Smooth muscle cell (in vitro differentiated cells): ENCODE measurements at regions not wholly inside any gene's neighbourhood (a gene's known extent, or its start where the extent isn't known, plus 50 kb on each side); places are given as distances from the start of the nearest gene placed in this dataset.

Source experiments
- DNase-seq: peaks from one replicate; lab custom pipeline; 2025; ENCODE audit not compliant: unreplicated experiment; lab: John Stamatoyannopoulos, UW
- H2AFZ ChIP-seq: fragments of 200-600 bp; sonication (generic); 2 replicates; pipeline ENCODE4 v1.6.0; 2016; ENCODE audit warnings: antibody characterized with exemption, low read depth, mild to moderate bottlenecking
- H3F3A ChIP-seq: fragments of 200-600 bp; sonication (generic); 2 replicates; pipeline ENCODE4 v1.6.0; 2017; ENCODE audit warnings: antibody characterized with exemption, low read depth
- H3K27ac ChIP-seq: fragments of 200-600 bp; sonication (generic); 2 replicates; pipeline ENCODE4 v1.5.1; 2016; ENCODE audit warnings: low read depth, mild to moderate bottlenecking
- H3K27me3 ChIP-seq: fragments of 200-600 bp; sonication (generic); 2 replicates; pipeline ENCODE4 v1.6.1; 2016; ENCODE audit warnings: low read depth, mild to moderate bottlenecking
- H3K36me3 ChIP-seq: fragments of 200-600 bp; sonication (generic); 2 replicates; pipeline ENCODE4 v1.5.1; 2016; ENCODE audit warnings: low read depth
- H3K4me1 ChIP-seq: fragments of 200-600 bp; sonication (generic); 2 replicates; pipeline ENCODE4 v1.5.1; 2016; ENCODE audit warnings: low read depth
- H3K4me2 ChIP-seq: fragments of 200-600 bp; sonication (generic); 2 replicates; pipeline ENCODE4 v1.6.0; 2016; ENCODE audit warnings: mild to moderate bottlenecking
- H3K4me3 ChIP-seq: fragments of 200-600 bp; sonication (generic); 2 replicates; pipeline ENCODE4 v1.5.1; 2016; ENCODE audit warnings: mild to moderate bottlenecking
- H3K79me2 ChIP-seq: fragments of 200-600 bp; sonication (generic); 2 replicates; pipeline ENCODE4 v1.6.0; 2016; ENCODE audit warnings: low read depth, mild to moderate bottlenecking
- H3K9ac ChIP-seq: fragments of 200-600 bp; sonication (generic); 2 replicates; pipeline ENCODE4 v1.6.0; 2016; ENCODE audit warnings: low read depth
- H3K9me3 ChIP-seq: fragments of 200-600 bp; sonication (generic); replicated peaks from 2 replicates; pipeline ENCODE4 v1.5.1; 2016; ENCODE audit warnings: low read depth
- H4K20me1 ChIP-seq: fragments of 200-600 bp; sonication (generic); 2 replicates; pipeline ENCODE4 v1.6.0; 2016; ENCODE audit warnings: low read depth
- WGBS: methylation state at CpG from one replicate; pipeline ENCODE4 v1.1.7; 2016; ENCODE audit warnings: low lambda C conversion rate; 5-methylcytosine and 5-hydroxymethylcytosine counted together
- TF ChIP-seq, protein P1 (sequence below): fragments of 200-600 bp; sonication (generic); IDR thresholded peaks from 2 replicates; pipeline ENCODE4 v1.5.1; 2017; ENCODE audit warnings: borderline replicate concordance, mild to moderate bottlenecking, antibody characterized with exemption; ENCODE audit not compliant: insufficient read depth, poor library complexity, severe bottlenecking

DNA sequence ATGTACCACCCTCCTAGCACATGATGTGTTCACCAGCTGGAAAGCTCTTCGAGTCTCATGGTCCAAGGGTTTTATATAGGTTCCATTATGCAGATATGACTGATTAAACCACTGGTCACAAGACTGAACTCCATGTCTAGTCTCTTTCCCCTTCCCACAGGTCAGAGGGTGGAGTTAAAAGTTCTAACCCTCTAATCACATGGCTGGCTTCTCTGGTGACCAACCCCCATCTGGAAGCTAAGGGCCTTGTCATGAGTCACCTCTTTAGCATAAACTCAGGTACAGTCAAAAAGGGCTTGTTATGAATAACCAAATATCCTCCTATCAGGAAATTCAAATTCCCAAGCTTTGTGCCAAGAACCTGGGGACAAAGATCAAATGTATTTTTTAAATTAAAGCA is 52.0 kb upstream of the KLHL31 start:
- Histone ChIP-seq H2AFZ (no peak overlapping the region), H3K9me3 (no peaks in the 10 kb centered on the region), H3K4me2 (no peak overlapping the region), H3K4me1 (peaks cover 6% of the 10 kb centered on the region), H4K20me1 (no peaks in the 10 kb centered on the region), H3K36me3 (no peaks in the 10 kb centered on the region), H3K4me3 (no peak overlapping the region), H3K27me3 (no peaks in the 10 kb centered on the region), H3F3A (no peaks in the 10 kb centered on the region), H3K27ac (no peak overlapping the region), H3K9ac (no peak overlapping the region), H3K79me2 (no peaks in the 10 kb centered on the region)
- TF ChIP-seq, protein P1, sequence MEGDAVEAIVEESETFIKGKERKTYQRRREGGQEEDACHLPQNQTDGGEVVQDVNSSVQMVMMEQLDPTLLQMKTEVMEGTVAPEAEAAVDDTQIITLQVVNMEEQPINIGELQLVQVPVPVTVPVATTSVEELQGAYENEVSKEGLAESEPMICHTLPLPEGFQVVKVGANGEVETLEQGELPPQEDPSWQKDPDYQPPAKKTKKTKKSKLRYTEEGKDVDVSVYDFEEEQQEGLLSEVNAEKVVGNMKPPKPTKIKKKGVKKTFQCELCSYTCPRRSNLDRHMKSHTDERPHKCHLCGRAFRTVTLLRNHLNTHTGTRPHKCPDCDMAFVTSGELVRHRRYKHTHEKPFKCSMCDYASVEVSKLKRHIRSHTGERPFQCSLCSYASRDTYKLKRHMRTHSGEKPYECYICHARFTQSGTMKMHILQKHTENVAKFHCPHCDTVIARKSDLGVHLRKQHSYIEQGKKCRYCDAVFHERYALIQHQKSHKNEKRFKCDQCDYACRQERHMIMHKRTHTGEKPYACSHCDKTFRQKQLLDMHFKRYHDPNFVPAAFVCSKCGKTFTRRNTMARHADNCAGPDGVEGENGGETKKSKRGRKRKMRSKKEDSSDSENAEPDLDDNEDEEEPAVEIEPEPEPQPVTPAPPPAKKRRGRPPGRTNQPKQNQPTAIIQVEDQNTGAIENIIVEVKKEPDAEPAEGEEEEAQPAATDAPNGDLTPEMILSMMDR: no peak
- 92% methylated on average over 1 of the region's 1 CpG for WGBS
- no peak for DNase-seq

DNA sequence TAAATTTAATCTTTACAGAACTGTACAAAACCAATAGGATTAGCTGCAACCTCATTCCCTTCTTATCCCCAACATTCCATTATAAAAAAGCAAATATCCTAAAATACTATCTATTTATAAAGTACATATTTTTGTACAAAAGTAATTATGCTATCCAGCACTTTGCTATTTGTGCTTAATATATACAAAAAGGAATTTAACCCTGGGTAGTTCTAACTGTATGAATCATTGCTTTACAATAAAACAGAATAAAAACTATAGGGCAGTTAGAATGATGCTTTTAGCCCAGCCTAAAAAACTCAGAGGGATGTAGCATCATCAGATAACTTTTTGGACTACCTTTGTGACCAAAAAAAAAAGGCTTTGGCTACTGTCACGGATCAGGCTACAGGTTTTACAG is 49.9 kb upstream of the KLHL31 start:
- Histone ChIP-seq H3K79me2 (no peaks in the 10 kb centered on the region), H4K20me1 (no peaks in the 10 kb centered on the region), H3K27me3 (no peaks in the 10 kb centered on the region), H3K36me3 (no peaks in the 10 kb centered on the region), H3K4me3 (no peak overlapping the region), H3K27ac (no peak overlapping the region), H2AFZ (no peak overlapping the region), H3K4me1 (peaks cover 6% of the 10 kb centered on the region), H3K9ac (no peak overlapping the region), H3K9me3 (no peaks in the 10 kb centered on the region), H3K4me2 (no peak overlapping the region), H3F3A (no peaks in the 10 kb centered on the region)
- DNase-seq: no peak
- 83% methylated on average over 1 of the region's 1 CpG for WGBS
- TF ChIP-seq, protein P1: no peak
